DND-41 (cell line): ENCODE measurements at regions not wholly inside any gene's neighbourhood (a gene's known extent, or its start where the extent isn't known, plus 50 kb on each side); places are given as distances from the start of the nearest gene placed in this dataset.

Experiments used
- ATAC-seq: fragments of 200-7000 bp; cut with Tn5 transposase; 3 replicates; pipeline ENCODE4 v1.9.1; 2021; ENCODE audit warnings: low read depth; ENCODE audit not compliant: insufficient read depth
- DNase-seq: peaks from one replicate; pipeline ENCODE4 v3.0.0-alpha.2; 2020
- H2AFZ ChIP-seq: 2 replicates; pipeline ENCODE4 v1.6.0; 2012; ENCODE audit warnings: low read depth, low read length
- H3K27ac ChIP-seq: 2 replicates; pipeline ENCODE4 v1.5.1; 2012; ENCODE audit warnings: low read length, inconsistent platforms
- H3K27me3 ChIP-seq: fragments of 200-600 bp; sonication (generic); 2 replicates; pipeline ENCODE4 v1.6.0; 2012; ENCODE audit warnings: low read length, mild to moderate bottlenecking, inconsistent platforms; ENCODE audit not compliant: insufficient read depth, poor library complexity
- H3K36me3 ChIP-seq: 2 replicates; pipeline ENCODE4 v1.5.1; 2012; ENCODE audit warnings: low read length, inconsistent platforms; ENCODE audit not compliant: insufficient read depth
- H3K4me1 ChIP-seq: 2 replicates; pipeline ENCODE4 v1.5.1; 2012; ENCODE audit warnings: mild to moderate bottlenecking, low read length; ENCODE audit not compliant: insufficient read depth
- H3K4me2 ChIP-seq: 2 replicates; pipeline ENCODE4 v1.6.0; 2012; ENCODE audit warnings: mild to moderate bottlenecking, moderate library complexity, low read length, inconsistent platforms; ENCODE audit not compliant: insufficient read depth
- H3K4me3 ChIP-seq, 2 experiments: fragments of 200-600 bp in 1 of 2; shearing (Covaris generic) in 1 of 2; 2 replicates each; pipeline ENCODE4 v1.5.1; 2012 to 2016; ENCODE audit warnings: inconsistent platforms in 2 of 2, low read length in 2 of 2, mild to moderate bottlenecking in 2 of 2, low read depth in 1 of 2, moderate library complexity in 1 of 2
- H3K79me2 ChIP-seq: 2 replicates; pipeline ENCODE4 v1.6.0; 2012; ENCODE audit warnings: low read length, inconsistent platforms; ENCODE audit not compliant: insufficient read depth
- H3K9ac ChIP-seq: 2 replicates; pipeline ENCODE4 v1.6.0; 2012; ENCODE audit warnings: low read depth, mild to moderate bottlenecking, inconsistent platforms, low read length, moderate library complexity
- H3K9me3 ChIP-seq: 2 replicates; pipeline ENCODE4 v1.5.1; 2012; ENCODE audit warnings: low read length, moderate library complexity, mild to moderate bottlenecking, inconsistent platforms; ENCODE audit not compliant: insufficient read depth, severe bottlenecking
- H4K20me1 ChIP-seq: 2 replicates; pipeline ENCODE4 v1.6.0; 2012; ENCODE audit warnings: low read length; ENCODE audit not compliant: insufficient read depth
- EZH2 ChIP-seq: IDR thresholded peaks from 3 replicates; pipeline ENCODE4 v1.6.1; 2012; ENCODE audit warnings: borderline replicate concordance, low read depth, mild to moderate bottlenecking, moderate library complexity, low read length, inconsistent platforms; ENCODE audit not compliant: severe bottlenecking
- TF ChIP-seq, protein P1 (sequence below): IDR thresholded peaks from 2 replicates; pipeline ENCODE4 v1.5.1; 2012; ENCODE audit warnings: borderline replicate concordance, low read length, moderate library complexity, mild to moderate bottlenecking; ENCODE audit not compliant: poor library complexity, severe bottlenecking; ENCODE audit errors: extremely low read depth

DNA sequence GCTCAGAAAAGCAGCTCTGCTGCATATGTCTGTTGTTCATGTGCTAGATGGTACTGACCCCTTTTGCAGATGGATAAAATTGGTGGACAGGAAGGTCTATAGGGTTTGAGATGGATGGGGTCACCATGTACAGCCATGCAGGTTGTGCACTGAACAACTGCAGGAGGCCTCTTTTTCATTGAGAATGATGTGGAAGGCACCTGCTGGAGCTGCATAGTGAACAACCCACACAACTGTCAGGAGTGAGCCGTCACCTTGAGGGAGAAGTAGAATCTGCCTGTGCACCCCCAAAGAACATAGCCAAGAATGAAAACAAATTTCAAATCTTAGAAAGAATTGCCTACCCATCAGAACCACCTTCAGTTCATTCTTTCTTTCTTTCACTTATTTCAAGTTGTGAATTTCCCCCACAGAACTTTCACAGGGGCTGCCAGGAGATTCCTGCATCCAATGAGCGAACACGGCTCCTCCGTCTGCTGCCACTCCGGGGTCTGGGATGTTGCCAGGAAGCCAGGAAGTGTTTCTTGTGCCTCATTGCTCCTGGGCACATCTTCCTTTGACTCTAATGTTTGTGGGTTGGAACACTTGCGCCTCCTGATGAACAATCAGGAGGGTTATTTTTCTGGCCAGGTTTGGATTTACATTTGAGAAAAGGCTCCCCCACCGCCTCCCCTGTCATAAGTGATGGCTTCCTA, 53.7 kb upstream of the DOCK1 start:
- DNase-seq (no peak), ATAC-seq (no peak)
- H2AFZ ChIP-seq = no peak overlapping the region
- no peaks in the 10 kb centered on the region for H3K27me3 ChIP-seq
- no peaks in the 10 kb centered on the region for H3K9me3 ChIP-seq
- no peak overlapping the region for H3K27ac ChIP-seq
- no peaks in the 10 kb centered on the region for H4K20me1 ChIP-seq
- no peaks in the 10 kb centered on the region for H3K4me1 ChIP-seq
- H3K79me2 ChIP-seq = no peaks in the 10 kb centered on the region
- H3K36me3 ChIP-seq = no peaks in the 10 kb centered on the region
- H3K9ac ChIP-seq = no peak overlapping the region
- no peak overlapping the region for H3K4me3 ChIP-seq
- H3K4me2 ChIP-seq = no peak overlapping the region
- TF ChIP-seq, protein P1, sequence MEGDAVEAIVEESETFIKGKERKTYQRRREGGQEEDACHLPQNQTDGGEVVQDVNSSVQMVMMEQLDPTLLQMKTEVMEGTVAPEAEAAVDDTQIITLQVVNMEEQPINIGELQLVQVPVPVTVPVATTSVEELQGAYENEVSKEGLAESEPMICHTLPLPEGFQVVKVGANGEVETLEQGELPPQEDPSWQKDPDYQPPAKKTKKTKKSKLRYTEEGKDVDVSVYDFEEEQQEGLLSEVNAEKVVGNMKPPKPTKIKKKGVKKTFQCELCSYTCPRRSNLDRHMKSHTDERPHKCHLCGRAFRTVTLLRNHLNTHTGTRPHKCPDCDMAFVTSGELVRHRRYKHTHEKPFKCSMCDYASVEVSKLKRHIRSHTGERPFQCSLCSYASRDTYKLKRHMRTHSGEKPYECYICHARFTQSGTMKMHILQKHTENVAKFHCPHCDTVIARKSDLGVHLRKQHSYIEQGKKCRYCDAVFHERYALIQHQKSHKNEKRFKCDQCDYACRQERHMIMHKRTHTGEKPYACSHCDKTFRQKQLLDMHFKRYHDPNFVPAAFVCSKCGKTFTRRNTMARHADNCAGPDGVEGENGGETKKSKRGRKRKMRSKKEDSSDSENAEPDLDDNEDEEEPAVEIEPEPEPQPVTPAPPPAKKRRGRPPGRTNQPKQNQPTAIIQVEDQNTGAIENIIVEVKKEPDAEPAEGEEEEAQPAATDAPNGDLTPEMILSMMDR = no peak
- TF ChIP-seq EZH2 = no peak

DNA sequence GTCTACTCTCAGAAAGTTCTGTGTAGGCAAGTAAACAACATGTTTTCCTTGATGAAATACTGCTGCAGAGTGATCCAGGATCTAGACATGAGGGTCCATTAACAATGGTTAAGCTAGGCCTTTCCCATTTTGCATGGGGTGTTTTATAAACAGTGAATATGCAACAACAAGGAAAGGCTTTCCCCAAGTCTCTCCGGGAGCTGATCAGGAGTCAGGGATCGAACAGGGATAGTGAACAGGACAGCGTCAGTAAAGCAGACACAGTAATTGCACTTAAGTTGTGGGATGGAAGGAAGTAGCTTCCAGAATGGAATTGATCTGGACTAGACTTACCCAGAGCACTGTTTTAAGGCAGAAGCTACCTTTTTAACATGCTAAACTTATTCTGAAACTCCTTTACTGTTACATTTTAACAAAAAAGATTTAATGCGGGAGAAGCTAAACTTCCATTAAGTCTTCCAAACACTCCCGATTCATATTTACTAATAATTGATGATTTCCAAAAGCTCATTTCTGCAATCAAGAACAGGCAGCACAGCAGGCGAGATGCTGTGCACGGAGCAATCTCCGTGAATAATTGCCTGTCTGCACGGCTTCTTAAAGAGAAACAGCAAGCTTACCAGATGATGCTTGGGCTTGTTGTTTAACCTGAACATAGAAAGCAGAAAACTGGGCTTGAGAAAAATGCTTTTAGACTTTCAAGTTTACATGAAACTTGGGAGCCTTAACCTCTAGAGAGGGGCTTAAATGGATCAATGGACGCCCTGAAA, 50.3 kb upstream of the DOCK1 start:
- no peak overlapping the region for H3K4me2 ChIP-seq
- DNase-seq (no peak), ATAC-seq (no peak)
- H2AFZ ChIP-seq = no peak overlapping the region
- H3K36me3 ChIP-seq = no peaks in the 10 kb centered on the region
- H3K27me3 ChIP-seq = no peaks in the 10 kb centered on the region
- H3K9me3 ChIP-seq = no peaks in the 10 kb centered on the region
- TF ChIP-seq, protein P1 = no peak
- TF ChIP-seq EZH2 = no peak
- no peak overlapping the region for H3K27ac ChIP-seq
- H3K79me2 ChIP-seq = no peaks in the 10 kb centered on the region
- no peak overlapping the region for H3K9ac ChIP-seq
- no peak overlapping the region for H3K4me3 ChIP-seq
- no peaks in the 10 kb centered on the region for H3K4me1 ChIP-seq
- no peaks in the 10 kb centered on the region for H4K20me1 ChIP-seq
